HFF-Myc (cell line): ENCODE measurements at regions not wholly inside any gene's neighbourhood (a gene's known extent, or its start where the extent isn't known, plus 50 kb on each side); places are given as distances from the start of the nearest gene placed in this dataset.

Experiments used
- DNase-seq: peaks from one replicate; pipeline ENCODE4 v3.0.0-alpha.2; 2011; ENCODE audit warnings: low read depth; ENCODE audit errors: extremely low read depth
- H3K4me3 ChIP-seq: replicated peaks from 2 replicates; pipeline ENCODE4 v1.5.1; 2011; ENCODE audit warnings: low read depth, mild to moderate bottlenecking, control low read depth, low read length
- CTCF ChIP-seq: IDR thresholded peaks from 2 replicates; pipeline ENCODE4 v1.5.1; 2012; ENCODE audit warnings: mild to moderate bottlenecking, low read depth, low read length, control low read depth; ENCODE audit errors: missing control alignments

DNA sequence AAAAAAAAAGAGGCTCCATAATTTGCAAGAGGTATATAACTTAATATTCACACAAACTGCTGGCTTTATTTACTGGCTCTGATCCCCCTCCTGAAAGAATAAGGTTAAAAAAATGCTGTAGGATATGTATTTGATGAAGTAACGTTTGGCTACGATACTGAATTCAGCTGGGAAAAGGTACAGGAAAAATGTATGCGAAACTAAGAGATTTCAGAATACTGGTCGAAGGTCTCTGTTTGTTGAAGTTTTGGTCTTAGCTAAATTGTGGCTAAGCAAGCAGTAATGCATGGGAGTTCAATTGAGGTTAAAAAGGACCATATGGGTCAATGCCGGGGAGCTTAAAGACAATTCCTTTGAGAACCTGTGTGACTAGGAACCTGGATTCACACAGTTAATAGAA is 355.5 kb upstream of the NCAM2 start:
- no peak for TF ChIP-seq CTCF
- DNase-seq: no peak
- H3K4me3 ChIP-seq: no peak overlapping the region

GRCh38 chr21:20644552-20644951 is 353.7 kb upstream of the NCAM2 start:
- no peak overlapping the region for H3K4me3 ChIP-seq
- no peak for DNase-seq
- no peak for TF ChIP-seq CTCF

- TF ChIP-seq CTCF: no peak
- H3K4me3 ChIP-seq: no peak overlapping the region
- no peak for DNase-seq
Measured at GRCh38 chr21:20645344-20645743, 352.9 kb upstream of the NCAM2 start.

GRCh38 chr21:20646431-20647165 is 351.6 kb upstream of the NCAM2 start:
- no peak for TF ChIP-seq CTCF
- H3K4me3 ChIP-seq: no peak overlapping the region
- DNase-seq: no peak

GRCh38 chr21:20647607-20648006 is 350.6 kb upstream of the NCAM2 start:
- no peak for TF ChIP-seq CTCF
- peak; percentile 38 for DNase-seq
- H3K4me3 ChIP-seq: no peak overlapping the region

DNA sequence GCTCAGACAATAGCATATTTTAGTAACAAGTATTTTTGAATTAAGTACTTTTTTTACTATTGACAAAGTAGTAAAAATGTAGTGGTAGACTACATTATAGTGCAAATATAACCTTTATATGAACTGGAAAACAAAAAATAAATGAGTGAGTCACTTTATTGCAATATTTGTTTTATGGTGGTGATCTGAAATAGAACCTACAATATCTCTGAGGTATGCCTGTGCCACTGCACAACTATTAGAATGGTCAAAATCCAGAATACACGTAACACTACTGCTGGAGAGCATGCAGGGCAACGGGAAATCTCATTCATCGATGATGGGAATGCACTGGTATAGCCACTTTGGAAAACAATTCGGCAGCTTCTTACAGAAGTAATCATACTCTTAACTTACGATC is 349.0 kb upstream of the NCAM2 start:
- TF ChIP-seq CTCF: no peak
- DNase-seq: no peak
- H3K4me3 ChIP-seq: no peak overlapping the region

- TF ChIP-seq CTCF: no peak
- no peak for DNase-seq
- no peak overlapping the region for H3K4me3 ChIP-seq
Measured at GRCh38 chr21:20652846-20653245, 345.4 kb upstream of the NCAM2 start.
